ENCODE measurements at regions not wholly inside any gene's neighbourhood (a gene's known extent, or its start where the extent isn't known, plus 50 kb on each side); places are given as distances from the start of the nearest gene placed in this dataset.
"Not testable (repeated sequence)": the region's sequence is repeated elsewhere in the genome, so short reads cannot be mapped to it uniquely, and the experiment has no call there.

GRCh38 chr7:156324201-156324600 is 316.4 kb upstream of the RNF32 start:
- no peak for TF ChIP-seq CTCF (IDR thresholded peaks at IDR 0.05)
- Histone ChIP-seq H3K4me3 (no peak overlapping the region), H3K27ac (no peak overlapping the region)
- DNase-seq (ENCODE audit: low spot score): no peak

GRCh38 chr7:156321430-156321829 is 319.1 kb upstream of the RNF32 start:
- not testable (repeated sequence) for DNase-seq (ENCODE audit: low spot score); H3K27ac ChIP-seq; H3K4me3 ChIP-seq

GRCh38 chr7:156318926-156319325 is 321.6 kb upstream of the RNF32 start:
- DNase-seq (ENCODE audit: low spot score): no peak
- Histone ChIP-seq H3K27ac (no peak overlapping the region), H3K4me3 (no peak overlapping the region)
- no peak for TF ChIP-seq CTCF (IDR thresholded peaks at IDR 0.05)

GRCh38 chr7:156318426-156318825 is 322.1 kb upstream of the RNF32 start:
- TF ChIP-seq CTCF (IDR thresholded peaks at IDR 0.05): no peak
- Histone ChIP-seq H3K4me3 (no peak overlapping the region), H3K27ac (no peak overlapping the region)
- DNase-seq (ENCODE audit: low spot score): no peak

- no peak overlapping the region for H3K4me3 ChIP-seq
- no peak overlapping the region for H3K27ac ChIP-seq
- TF ChIP-seq CTCF (IDR thresholded peaks at IDR 0.05): no peak
- DNase-seq (ENCODE audit: low spot score): no peak
Observed at GRCh38 chr7:156309016-156309620, 331.5 kb upstream of the RNF32 start.

GRCh38 chr7:156307193-156307592 is 333.4 kb upstream of the RNF32 start:
- no peak for DNase-seq (ENCODE audit: low spot score)
- Histone ChIP-seq H3K4me3 (no peak overlapping the region), H3K27ac (no peak overlapping the region)
- no peak for TF ChIP-seq CTCF (IDR thresholded peaks at IDR 0.05)

GRCh38 chr7:156305351-156305750 is 335.2 kb upstream of the RNF32 start:
- no peak for TF ChIP-seq CTCF (IDR thresholded peaks at IDR 0.05)
- DNase-seq (ENCODE audit: low spot score): no peak
- no peak overlapping the region for H3K27ac ChIP-seq
- H3K4me3 ChIP-seq: no peak overlapping the region

GRCh38 chr7:156282816-156283215 is 357.8 kb upstream of the RNF32 start:
- no peak overlapping the region for H3K27ac ChIP-seq
- no peak for DNase-seq (ENCODE audit: low spot score)
- TF ChIP-seq CTCF (IDR thresholded peaks at IDR 0.05): no peak
- H3K4me3 ChIP-seq: no peak overlapping the region

All from coronary artery (tissue), 2 donors.